UCSD-AML1 (cell line): ENCODE measurements at regions not wholly inside any gene's neighbourhood (a gene's known extent, or its start where the extent isn't known, plus 50 kb on each side); places are given as distances from the start of the nearest gene placed in this dataset.
"Not testable (repeated sequence)": the region's sequence is repeated elsewhere in the genome, so short reads cannot be mapped to it uniquely, and the experiment has no call there.

ENCODE experiments used
- DNase-seq: peaks from one replicate; lab custom pipeline; 2025; ENCODE audit not compliant: unreplicated experiment; lab: John Stamatoyannopoulos, UW

DNA sequence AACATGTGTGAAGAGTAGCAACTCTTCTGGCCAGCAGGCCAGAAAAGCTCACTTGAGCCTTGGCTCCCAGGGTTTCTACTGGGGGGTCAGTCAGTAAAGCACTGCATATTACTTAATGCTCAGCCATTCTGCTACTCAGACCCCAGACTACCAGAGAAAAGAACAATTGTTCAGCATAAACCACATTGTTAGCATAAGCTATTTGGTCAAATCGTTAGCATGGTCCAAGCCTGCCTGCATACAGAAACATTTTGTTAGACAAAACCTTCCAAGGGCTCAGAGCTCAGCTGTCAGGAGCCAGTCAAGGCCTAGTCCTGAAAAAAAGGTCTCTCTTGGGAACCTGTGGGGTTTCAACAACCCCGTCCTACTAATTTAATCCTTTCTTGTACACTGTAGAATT is 449.3 kb downstream of the PRR16 start:
- no peak for DNase-seq

DNA sequence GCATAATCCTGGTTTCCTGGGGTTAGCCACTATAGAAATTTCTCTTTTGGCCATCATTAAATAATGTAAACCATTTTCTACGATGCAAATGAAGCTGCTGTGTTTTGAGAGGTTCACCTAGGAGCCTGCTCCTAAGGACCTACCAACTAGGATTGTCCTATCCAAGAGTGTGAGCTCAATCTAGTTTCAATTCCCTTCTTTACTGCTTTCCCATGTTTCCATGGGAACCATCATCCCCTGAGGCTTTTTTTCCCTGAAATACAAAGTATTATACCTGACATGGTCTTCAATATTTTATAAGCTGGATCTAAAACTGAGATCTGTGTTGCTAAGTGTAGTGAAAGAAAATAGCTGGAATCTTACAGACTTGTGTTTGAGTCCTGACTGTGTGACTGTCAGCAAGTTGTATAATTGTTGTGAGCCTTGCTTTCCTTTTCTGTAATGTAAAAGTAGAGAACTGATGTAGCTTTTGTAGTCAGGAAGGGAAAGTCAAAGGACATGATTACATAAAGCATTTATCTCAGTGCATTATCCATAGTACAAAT is 453.2 kb downstream of the PRR16 start:
- DNase-seq, result no peak

DNA sequence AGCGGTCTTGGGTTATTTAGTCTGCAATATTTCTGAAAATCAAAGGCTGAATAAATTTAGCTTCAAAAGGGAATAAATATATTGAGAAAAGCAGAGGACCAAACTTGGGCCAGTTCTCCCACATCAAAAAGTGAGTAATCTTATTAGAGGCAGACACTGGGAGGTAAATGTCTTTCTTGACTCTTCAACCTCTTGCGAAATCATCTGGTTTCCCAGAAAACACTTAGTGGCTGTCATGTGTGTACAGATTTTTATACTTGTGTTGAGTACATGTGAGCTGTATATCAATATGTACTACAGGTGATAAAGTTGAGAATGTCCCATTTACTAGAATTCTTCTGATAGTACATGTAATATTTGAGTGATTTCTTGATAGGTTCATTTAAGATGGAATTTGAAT is 454.9 kb downstream of the PRR16 start:
- DNase-seq, result no peak

DNA sequence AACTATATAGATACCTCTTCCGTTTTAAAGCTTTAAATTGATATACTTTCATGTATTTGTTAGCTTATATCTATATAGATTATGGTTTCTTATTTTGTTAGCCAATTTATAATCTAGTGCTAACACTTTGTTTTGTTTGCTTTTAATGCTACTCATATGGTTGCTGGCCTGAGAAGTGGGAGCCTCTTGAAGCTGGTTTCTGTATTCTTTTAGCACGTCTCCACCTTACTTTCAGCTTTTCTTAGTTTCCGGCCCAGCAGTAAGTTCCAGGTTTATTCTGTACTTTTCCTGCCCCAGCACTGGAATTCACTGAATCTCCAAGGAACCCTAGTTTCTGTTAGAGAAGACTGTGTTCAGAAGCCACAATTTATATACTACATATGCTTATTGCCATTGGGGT is 458.9 kb downstream of the PRR16 start:
- DNase-seq, result no peak

DNA sequence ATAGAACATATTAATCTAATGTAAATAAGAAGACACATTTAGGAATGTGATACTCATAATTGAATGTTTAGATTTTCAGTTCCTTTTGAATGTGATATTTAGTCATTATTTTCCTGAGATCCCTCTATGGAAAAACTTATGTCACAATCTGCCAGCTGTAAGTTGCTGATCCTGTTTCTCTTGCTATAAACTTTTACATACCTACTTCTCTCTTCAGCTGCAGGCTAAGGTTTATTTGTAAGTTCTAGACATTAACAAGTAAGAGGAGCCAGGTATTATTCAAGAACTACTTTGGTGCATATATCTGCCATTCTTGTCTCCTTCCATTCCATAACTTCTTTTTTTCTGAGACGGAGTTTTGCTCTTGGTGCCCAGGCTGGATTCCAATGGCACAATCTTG is 462.4 kb downstream of the PRR16 start:
- DNase-seq, result no peak

DNA sequence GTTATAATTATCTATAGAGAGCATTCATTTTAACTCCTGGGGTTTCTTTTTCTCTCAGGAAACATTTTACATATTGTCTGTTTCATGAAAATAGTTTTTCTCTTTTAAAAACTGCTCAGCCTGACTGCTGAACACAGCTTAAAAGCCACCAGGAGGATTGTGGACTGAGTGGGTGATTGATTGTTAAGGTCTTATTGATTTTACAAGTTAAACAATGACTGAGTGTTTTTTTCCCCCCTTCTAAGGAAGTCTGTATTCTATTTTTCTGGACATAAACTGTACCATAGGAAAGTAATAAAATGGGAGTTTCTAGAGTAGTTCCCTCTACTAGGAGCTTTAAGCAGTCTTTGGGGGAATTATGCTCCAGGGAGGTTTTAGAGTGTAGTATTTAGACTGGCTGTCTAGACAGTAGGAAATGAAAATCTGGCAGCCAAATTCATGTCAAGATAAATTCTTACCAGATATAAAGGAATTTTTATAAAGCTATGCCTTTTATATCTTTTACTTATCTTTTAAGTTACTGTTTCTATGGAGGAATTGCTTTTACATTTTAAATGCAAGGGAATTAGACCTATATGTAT is 463.9 kb downstream of the PRR16 start:
- DNase-seq, result no peak

DNA sequence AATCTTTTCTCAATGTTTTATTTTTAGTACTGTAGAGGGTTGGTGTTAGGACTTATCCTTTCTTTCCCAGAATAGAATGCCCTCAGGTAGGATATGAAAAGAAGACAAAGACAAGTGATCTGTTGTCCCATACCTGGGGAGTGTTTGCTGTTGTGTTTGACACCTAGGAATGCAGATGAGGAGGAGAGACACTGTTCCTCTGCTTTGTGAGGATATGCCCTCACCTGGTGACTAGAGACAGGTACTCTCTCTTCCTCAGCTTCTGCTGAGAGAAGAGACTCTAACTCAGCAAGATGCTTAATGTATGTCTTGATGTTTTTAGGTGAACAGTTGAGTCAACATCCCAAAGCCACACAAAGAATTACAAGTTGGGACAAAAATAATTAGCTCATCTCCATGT is 468.4 kb downstream of the PRR16 start:
- no peak for DNase-seq

DNA sequence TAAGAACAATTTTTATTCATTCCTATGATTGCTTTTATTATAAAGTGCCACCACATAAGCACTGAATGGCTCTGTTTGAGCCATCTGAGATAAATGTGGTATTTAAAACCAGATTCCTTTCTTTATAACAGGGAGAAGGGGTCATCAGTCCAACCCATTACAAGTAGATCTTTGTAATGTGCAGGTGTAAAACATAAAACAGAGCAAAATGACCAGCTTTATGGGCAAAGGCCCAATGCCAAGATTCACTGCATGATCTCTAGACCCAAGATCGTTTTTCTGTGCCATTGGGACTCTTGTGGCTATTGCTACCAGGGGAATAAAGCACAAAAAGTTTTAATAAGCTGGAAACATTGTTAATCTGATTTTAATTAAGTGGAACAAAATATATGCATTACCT is 469.9 kb downstream of the PRR16 start:
- DNase-seq, result no peak

DNA sequence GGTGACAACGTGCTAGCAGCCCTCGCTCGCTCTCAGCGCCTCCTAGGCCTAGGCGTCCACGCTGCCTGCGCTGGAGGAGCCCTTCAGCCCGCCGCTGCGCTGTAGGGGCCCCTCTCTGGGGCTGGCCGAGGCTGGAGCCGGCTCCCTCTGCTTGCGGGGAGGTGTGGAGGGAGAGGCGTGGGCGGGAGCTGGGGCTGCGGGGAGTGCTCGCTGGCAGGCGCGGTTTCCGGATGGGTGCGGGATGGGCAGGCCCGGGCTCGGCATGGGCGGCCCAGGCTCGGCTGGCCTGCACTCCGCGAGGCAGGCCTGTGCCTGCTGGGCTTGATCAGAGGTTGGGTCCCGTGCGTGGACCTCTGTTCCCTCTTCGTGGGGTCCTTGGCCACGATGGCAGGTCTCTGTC is 472.6 kb downstream of the PRR16 start:
- no peak for DNase-seq

DNA sequence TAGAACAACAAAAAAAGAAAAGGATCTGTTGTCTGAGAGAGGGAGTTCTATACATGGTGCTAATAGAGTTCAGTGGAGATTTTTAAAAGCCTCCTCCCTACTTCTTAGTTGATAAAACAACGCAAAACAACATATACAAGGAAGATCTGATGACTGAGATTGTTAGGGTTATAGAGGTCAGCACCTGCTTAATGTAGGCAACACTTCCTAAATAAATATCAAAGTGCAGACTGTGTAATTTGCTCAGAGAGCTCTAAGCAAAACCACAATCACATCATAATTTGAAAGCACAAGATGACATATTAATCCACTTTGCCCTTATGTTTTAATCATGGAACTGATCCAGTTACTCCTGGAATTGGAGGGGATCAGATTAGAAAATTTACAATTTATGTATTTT is 474.5 kb downstream of the PRR16 start:
- DNase-seq, result no peak

DNA sequence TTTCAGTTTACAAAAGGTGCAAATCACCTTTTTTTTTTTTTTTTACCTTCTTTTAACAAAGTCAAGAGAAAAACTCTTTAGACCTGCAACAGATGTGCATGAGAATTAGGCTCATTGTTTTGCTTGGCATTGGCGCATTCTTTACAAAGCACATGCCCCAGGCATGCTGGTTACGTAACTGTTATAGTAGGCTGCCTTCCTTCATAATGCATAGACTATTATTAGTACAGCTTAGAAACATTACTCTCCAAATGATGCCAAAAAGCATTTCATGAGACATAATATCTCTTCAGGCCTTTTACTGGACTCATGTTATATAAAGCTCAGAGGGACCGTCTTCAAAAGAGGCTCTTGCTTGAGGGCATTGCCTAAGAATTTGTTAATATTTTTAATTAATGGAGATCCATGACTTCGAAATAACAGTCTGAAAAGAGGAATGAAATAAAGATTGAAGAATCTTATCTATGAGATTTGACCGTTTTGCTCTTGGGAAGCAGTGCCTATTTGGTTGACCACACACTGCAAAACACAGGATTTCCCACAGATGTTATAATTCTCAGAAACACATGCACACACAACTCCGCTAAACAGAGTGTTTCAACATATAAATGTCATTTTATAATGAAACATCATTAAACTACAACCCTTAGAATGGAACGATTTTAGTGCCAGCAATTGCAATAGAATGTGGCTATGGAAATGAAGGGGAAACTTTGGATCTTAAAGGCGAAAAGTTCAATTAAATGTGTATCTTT is 478.7 kb downstream of the PRR16 start:
- DNase-seq, result no peak

DNA sequence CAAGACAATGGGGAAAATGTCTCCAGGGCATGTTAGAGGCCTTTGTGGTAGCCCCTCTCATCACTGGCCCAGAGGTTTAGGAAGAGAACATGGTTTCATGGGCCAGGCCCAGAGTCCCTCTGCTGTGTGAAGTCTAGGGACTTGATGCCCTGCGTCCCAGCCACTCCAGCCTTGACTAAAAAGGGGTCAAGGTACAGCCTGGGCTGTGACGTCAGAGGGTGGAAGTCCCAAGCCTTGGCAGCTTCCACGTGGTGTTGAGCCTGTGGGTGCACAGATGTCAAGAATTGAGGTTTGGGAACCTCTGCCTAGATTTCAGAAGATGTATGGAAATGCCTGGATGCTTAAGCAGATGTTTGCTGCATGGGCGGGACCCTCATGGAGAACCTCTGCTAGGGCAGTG is 485.5 kb downstream of the PRR16 start:
- not testable (repeated sequence) for DNase-seq

DNA sequence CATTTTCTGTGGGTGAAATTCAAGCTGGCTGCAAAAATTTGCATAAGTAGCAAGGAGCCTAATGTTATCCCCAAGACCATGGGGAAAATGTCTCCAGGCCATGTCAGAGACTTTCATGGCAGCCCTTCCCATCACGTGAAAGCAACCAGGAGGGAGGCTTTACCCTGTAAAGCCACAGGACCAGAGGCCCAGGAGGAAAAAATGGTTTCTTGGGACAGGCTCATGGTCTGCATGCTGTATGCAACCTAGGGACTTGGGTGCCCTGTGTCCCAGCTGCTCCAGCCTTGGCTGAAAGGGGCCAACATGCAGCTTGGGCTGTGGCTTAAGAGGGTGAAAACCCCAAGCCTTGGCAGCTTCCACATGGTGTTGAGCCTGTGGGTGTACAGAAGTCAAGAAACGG is 489.3 kb downstream of the PRR16 start:
- DNase-seq, result not testable (repeated sequence)

DNA sequence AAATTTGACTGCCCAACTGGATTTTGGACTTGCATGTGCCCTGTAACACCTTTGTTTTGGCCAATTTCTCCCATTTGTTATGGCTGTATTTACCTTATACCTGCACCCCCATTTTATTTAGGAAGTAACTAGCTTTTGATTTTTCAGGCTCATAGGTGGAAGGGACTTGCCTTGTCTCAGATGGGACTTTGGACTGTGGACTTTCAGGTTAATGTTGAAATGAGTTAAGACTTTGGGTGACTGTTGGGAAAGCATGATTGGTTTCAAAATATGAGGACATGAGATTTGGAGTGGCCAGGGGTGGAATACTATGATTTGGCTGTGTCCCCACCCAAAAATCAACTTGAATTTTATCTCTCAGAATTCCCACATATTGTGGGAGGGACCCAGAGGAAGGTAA is 490.2 kb downstream of the PRR16 start:
- DNase-seq, result no peak

DNA sequence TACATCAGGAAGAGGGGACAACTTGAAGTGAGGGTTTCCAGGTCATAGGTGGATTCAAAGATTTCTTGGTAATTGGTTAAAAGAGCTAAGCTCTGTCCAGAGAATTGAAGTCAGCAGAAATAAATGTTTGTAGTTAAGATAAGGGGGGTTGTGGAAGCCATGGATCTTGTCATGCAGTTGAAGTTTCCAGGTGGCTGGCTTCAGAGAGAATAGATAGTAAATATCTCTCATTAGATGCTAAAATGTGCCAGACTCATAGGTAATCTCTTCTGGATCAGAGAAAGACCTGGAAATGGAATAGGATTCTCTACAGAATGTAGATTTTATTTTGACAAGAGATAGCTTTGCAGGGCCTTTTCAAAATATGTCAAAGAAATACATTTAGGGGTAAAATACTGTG is 491.7 kb downstream of the PRR16 start:
- no peak for DNase-seq

DNA sequence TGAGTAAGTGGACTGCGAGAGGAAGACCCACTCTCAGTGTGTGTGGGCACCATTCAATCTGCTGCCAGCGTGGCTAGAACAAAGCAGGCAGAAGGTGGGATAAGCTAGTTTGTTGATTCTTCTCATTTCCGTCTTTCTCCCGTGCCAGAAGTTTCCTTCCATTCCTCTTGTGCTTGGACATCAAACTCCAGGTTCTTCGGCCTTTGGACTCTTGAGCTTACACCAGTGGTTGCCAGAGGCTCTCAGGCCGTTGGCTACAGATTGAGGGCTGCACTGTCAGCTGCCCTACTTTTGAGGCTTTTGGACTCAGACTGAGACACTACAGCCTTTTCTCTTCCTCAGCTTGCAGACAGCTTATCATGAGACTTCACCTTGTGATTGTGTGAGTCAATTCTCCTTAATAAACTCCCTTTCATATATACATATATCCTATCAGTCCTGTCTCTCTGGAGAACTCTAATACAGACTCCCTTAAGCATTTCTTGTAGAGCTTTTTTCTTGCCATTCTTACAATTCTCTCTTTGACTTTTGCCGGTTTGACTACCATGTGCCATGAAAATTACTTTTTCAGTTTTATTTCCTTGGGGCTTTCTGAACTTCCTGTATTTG is 494.9 kb downstream of the PRR16 start:
- peak; percentile 2 for DNase-seq

DNA sequence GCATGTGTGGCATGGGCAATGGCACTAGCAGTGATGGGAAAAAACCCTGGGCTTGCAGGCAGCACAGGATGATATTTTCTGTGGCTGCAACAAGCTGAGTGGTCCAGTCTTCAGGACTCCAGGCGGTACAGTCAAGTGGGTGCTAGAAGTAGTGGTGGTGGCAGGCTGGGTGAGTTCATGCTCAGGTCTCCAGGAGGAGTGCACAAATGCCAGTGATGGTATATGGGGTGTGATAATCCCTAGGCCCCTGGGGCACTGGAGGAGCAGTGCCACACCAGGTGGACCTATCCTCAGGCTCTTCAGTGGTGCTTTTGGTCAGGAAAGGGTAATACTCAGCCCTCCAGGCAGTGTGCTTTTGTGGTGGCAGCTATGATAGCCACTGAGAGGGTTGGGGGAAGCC is 496.4 kb downstream of the PRR16 start:
- DNase-seq, result no peak

DNA sequence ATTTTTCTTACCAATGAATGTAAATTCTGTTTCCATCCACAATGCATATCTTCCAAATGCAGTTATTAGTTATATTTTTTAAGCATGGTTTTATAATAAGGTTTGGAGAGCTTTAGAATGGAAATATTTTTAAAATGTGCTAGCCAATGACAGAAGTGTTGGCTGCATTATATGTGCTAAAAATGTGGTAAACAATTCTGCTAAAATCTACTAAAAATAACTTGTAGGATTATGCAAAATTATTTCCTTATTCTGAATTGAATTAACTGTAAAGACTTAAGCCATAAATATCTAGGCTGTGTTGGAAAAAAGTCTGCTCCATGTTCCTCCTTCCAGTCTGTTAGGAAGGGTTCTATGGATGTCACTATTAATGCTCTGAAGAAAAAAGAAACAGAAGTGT is 503.3 kb downstream of the PRR16 start:
- DNase-seq, result no peak

DNA sequence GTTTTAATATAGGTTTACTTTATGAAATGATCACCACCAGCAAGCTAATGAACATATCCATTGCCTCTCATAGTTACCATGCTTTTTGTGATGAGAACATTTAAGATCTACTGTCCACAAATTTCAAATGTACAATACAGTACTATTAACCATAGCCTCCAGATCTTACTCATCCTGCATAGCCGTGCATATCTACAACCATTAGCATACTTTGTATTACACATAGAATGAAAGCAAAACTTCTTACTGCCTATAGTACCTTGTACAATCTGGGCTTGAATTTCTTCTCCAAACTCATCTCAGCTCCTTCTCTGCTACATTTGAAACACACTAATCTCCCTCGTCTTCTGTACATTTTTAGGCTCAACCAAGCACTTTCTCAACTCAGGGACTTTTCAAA is 510.6 kb downstream of the PRR16 start:
- no peak for DNase-seq

DNA sequence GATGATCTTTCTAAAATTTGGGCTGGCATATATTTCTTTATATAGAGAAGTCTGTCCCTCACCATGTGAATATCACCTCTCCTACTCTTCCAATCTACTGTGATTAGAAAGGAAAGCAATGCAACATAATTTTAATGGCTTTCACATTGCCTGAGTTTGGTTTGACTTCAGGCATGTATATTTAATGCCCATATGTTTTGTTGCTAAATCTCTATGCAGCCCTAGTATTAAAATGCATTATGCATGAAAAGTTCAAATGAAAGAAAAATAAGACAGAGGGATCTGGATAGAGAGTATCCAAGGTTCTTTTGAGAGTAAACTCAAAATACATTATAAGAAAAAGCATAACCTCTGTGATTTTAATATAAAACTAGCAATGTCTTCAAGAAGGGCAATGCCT is 518.3 kb downstream of the PRR16 start:
- DNase-seq, result no peak

DNA sequence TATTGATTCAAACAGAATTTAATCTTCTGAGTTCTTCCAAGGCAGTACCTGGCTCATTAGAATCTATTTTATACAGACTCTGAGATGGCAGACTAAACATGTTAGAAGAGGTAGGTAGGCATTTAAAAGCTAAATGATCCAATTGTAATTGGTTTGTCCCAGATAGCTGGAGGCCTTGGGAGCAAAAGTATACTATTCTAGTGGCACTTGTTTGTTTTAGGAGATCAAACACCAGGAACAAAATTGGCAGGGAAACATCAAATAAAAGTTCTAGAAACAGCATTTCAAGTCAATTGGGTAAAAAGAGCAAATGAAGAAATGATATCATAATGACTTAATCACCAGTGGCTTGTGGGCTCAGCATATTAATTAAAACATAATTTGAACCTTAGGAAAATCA is 521.4 kb downstream of the PRR16 start:
- no peak for DNase-seq

DNA sequence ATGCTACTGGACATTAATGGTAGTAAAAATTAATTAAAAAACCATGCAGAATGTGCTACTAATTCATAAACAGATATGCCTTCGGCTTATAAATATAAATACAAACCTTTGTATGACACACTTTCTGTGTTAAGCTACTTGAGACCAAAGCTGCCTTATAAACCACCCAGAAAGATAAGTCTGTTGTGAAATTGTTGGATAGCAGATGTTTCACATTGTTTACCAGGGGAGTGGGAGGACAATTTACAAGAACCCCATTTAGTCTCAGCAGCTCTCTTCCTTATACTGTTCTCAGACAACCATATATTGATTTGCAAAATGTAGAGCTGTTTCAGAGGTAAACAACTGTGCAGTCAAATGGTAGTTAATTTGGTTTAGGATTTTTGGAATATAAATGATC is 524.4 kb downstream of the PRR16 start:
- no peak for DNase-seq
